ENCODE measurements at regions not wholly inside any gene's neighbourhood (a gene's known extent, or its start where the extent isn't known, plus 50 kb on each side); places are given as distances from the start of the nearest gene placed in this dataset.

- no peak for DNase-seq
These were observed 268.5 kb downstream of the RPS24 start for GRCh38 chr10:78301891-78302738.

DNA sequence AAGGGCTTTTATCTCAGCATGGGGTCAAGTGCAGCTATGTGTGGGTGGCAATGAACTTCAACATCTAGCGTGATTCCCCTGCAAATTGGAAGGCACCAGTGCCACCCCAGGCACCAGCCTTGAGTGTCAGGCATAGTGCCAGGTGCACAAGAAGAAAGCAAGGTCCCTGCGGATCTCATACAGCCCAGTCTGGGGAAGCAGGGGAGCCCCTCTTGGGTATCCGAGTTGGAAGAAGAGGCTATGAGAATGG, 269.0 kb downstream of the RPS24 start:
- DNase-seq: no peak

DNA sequence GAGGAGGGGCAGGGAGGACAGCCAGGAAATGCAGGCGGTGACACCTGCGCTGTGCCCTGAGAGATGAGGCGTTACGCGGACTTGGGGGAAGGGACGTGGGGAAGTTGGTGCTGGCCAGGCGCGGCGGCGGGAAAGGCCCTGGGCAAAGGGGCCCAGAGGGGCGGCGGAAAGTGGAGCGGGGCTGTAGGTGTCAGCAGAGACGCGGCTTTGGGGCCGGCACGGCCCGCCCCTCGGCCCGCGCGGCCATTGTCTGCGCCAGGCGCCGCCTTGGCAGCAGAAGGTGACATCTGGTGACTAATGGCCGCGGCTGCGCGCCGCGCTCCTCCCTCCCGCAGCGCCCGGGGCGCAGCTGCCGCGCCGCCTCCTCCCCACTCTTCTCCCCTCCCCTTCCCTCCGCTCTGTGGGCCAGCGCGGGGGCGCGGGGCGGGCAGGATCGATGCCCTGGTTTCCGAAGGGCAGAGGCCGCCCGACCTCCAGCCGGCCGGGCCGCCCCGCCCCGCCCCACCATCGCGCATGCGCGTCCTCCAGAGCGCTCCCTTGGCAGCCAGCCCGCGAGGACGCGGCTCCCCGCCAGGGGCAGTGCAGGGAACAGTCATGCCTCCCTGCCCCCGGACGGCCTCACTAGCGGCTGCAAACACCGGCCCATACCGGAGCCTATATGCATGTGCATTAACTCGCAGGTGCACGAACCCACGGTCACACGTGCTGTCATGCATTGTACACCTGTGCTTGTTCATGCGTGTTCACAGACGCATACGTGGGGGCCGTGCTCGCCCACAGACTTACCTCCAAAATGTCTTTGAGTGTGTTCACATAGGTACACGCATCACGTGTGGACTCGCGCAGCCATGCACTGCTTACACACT, 269.6 kb downstream of the RPS24 start:
- DNase-seq: peak; percentile 96

GRCh38 chr10:78304091-78305045, 270.7 kb downstream of the RPS24 start:
- DNase-seq: no peak

- no peak for DNase-seq
These were observed 271.6 kb downstream of the RPS24 start for GRCh38 chr10:78305311-78305710.

DNA sequence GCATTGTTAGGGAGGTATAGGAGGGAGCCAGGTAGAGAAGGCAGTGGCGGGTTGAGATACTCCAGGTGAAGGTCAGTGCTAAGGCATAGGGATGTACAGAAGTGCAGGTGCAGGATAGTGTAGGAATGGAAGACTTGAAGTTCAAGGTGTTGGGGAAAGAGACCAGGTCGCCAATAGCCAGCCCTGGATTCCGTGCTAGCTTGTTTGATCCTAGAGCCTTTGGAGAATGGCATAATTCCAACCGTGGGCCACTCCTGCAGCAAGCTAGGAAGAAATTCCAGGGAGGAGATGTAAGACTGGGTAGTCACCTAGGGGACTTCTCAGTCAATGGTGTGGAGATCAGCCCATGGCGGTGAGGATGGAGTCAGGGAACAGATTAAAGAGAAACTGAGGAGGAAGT, 272.7 kb downstream of the RPS24 start:
- no peak for DNase-seq

DNA sequence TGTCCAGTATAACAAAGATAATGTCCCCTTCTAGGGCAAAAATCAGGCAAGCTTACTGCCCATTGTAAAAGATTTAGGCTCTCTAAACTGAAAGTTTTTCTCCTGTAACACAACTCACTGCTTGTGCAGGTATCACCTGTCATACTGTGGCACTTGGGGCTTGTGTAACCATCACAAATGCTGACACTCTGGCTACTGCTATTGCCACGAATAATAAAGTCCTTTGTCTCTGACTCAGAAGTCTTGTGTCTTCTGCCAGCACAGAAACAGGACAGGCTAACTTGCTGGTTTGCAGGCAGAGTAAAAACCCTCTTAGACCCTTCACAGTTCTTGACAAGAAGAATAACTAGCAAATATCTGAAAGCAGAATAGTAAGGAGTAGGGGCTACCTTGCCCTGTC, 273.9 kb downstream of the RPS24 start:
- no peak for DNase-seq

- DNase-seq: no peak
These were observed 276.0 kb downstream of the RPS24 start for GRCh38 chr10:78309536-78310237.

GRCh38 chr10:78310481-78311080, 276.9 kb downstream of the RPS24 start:
- DNase-seq: no peak

DNA sequence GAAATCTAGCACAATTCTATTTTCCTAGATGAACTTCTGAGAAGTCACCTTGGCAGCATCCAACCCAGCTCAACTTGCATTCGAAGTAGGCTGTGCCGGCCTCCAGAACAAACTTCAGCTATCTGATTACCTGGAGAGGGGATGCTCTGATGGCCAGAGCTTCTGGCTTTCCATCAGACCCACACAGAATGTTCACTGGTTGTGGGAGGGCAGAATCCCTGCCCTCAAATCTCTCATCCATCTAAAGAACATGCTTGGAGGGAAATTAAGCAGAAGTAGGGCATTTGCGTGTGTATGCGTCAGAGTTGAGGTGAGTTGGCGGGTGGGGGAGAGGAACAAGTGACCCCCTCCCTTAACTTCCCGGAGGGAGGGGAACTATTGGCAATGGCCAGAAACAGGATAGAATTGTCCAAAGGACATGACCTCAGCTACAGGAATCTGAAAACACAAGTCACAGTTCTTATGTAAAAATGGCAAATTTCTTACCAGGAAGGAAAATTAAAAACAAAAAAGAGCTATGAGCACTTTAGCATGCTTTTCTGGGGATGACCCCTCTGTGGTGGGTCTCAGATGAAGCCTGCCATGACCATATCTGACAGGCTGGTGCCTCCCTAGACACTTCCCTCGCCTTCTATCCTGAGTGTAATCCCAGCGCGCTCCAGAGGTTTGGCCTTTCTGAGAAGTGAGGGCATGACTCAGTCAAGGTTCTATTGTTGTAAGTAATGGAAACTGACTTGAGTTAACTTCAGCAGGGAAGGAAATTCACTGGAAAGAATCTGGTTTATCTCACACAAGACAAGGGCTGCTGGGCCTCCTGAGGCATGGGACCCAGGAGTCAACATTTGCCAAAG, 278.8 kb downstream of the RPS24 start:
- no peak for DNase-seq

DNA sequence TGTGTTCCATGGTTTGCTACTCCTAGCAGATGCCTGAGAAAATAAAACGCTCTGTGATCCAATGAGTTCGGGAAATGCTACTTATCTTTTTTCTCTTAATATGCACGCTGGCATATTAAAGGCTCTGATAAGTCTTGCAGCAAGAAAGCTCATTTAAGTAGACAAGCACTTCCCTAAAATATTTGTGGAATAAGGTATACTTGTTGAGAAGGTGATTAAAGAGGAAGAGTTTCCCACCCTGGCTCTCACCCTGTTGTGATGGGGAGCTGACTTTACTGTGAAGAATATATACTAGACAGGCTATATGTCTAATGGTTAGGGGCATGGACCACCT, 279.4 kb downstream of the RPS24 start:
- no peak for DNase-seq

DNA sequence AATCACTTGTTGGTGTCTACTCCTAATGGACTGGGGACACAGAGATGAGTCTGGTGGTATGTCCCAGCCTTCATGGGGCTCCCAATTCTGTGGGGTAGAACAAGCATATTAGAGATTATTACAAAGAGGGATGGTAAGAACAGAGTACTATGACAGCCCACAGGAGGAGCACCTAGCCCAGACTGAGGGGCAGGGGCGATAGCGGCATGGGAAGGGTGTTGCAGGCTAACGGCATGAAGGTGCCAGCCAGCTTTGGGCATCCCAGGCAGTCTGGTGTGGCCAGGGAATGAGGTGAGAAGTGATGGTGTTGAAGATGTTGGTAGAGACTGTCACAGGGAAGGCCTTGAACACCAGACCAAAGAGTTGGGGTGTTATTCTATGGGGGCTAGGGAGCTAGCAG, 280.0 kb downstream of the RPS24 start:
- DNase-seq: no peak

DNA sequence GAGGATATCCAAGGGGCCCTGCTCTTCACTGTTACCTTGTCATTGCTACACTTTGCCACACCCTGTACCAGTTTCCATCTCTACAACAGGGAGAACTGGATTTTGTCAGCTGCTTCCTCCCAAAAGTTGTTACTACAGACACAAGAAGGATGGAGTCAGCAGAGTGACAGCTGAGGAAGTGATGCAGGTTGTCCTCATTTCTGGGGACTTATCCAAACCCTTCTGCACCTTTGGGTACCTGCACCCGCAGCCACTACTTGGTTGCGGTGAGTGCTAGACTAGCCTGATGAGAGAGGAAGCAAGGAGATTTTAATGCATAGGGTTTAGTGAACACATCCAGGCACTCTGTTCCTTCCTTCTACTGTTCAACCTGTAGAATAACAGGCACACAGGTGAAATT, 281.0 kb downstream of the RPS24 start:
- DNase-seq: no peak

- DNase-seq: no peak
These were observed 282.8 kb downstream of the RPS24 start for GRCh38 chr10:78316451-78316931.

DNA sequence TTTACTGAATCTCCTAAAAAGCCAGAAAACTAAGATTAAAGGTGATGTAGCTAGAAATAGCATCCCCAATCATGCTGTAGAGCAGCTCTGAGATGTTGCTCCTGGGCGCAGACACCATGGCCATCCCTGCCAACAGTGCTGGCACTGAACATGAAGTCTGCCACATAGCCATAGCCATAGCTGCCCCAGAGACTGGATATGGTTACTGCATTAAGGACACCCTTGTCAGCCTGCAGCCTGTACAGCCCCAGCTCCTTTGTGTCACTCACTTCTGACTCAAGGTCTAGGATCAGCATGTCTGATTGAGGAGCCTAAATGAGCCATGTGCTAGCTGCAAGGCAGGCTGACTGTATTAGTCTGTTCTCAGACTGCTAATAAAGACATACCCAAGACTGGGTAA, 284.6 kb downstream of the RPS24 start:
- no peak for DNase-seq

DNA sequence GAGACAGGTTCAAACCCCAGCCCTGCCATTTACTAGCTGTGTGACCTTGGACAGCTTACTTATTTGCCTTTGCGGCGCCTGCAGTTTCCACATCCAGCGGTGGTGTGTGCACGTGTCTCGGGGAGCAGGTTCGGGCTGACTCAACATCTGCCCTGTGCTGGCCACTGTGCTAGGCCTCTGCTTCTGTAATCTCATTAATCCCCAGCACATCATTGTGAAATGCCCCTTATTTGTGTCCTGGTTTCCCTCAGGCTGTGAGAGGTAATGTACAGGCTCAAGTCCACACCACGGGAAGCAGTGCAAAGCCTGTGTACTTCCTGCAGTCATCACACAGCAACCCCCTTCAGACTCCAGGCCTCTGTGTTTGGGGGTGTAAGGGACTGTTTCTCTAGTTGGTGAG, 285.7 kb downstream of the RPS24 start:
- DNase-seq: no peak

GRCh38 chr10:78319841-78320240, 286.2 kb downstream of the RPS24 start:
- no peak for DNase-seq

DNA sequence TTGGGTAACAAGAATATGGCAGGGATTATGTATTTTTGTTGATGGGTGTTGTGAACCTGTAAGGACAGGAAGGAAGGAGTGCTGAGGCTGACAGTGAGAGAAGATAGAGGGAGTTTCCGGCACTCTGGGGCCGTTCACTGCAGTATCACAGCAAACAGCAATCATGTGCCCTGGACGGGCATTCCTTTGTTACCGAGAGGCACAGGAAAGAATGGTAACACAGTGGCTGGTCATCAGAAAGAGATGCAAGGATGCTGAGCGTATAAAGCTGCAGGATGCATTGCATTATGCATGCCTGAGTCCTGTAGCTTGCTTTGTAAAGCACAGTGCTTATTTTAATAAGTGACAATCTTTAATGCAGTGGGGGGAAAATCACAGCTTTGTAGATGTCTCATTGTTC, 286.8 kb downstream of the RPS24 start:
- DNase-seq: no peak

GRCh38 chr10:78321000-78321399, 287.3 kb downstream of the RPS24 start:
- DNase-seq: no peak

GRCh38 chr10:78321500-78321899, 287.8 kb downstream of the RPS24 start:
- DNase-seq: no peak

GRCh38 chr10:78326372-78326771, 292.7 kb downstream of the RPS24 start:
- DNase-seq: no peak

Data from activated T-cell treated with anti-CD3 and anti-CD28 coated beads for 4 hours (primary cell).